ENCODE measurements at regions not wholly inside any gene's neighbourhood (a gene's known extent, or its start where the extent isn't known, plus 50 kb on each side); places are given as distances from the start of the nearest gene placed in this dataset.

DNA sequence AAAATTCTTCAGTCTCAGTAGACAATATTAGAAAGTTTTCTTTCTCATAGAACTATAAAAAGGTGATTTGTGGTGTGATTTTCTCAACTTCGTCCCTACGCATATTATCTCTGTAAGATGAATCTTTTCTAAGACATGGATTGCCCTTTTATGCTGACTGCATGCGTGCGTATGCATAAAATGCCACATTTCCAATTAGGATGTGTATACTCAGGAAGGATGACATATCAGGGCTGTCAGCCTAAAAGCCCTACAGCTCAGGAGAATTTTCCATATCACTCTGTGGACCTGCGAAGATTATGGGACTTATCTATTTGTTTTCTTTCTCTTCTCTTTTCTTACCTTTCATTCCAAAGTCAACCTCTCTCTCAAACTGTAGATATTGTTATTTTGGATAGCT, 166.5 kb upstream of the GPC6 start:
- no peak for TF ChIP-seq POLR2A (IDR thresholded peaks at IDR 0.05)
- TF ChIP-seq, protein P1, sequence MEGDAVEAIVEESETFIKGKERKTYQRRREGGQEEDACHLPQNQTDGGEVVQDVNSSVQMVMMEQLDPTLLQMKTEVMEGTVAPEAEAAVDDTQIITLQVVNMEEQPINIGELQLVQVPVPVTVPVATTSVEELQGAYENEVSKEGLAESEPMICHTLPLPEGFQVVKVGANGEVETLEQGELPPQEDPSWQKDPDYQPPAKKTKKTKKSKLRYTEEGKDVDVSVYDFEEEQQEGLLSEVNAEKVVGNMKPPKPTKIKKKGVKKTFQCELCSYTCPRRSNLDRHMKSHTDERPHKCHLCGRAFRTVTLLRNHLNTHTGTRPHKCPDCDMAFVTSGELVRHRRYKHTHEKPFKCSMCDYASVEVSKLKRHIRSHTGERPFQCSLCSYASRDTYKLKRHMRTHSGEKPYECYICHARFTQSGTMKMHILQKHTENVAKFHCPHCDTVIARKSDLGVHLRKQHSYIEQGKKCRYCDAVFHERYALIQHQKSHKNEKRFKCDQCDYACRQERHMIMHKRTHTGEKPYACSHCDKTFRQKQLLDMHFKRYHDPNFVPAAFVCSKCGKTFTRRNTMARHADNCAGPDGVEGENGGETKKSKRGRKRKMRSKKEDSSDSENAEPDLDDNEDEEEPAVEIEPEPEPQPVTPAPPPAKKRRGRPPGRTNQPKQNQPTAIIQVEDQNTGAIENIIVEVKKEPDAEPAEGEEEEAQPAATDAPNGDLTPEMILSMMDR (IDR thresholded peaks at IDR 0.05): no peak

Measured in body of pancreas (tissue), 4 donors.